ENCODE measurements at regions not wholly inside any gene's neighbourhood (a gene's known extent, or its start where the extent isn't known, plus 50 kb on each side); places are given as distances from the start of the nearest gene placed in this dataset.

DNA sequence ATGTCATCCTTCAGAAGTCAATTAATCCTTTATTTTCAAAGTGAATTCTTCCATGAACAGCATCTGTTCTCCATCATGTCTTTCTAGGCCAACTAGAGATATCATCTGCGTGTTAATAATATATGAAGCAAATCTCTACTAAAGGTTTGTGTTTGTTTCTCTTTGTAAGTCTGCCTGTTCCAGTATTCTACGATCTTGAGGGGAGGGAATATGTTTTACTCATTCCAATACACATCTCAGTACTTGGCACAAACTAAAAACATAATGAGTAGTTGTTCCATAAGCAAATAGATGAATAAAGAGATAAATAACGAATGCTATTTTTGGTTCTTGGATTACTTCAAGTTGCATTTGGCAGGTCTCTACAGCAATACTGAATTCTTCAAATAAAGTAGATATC, 470.7 kb upstream of the GRIN3A start:
- H3K27ac ChIP-seq (ENCODE audit: low read length) = no peak overlapping the region
- H3K9ac ChIP-seq (ENCODE audit: low read length) = no peak overlapping the region
- no peak overlapping the region for H3K4me2 ChIP-seq (ENCODE audit: low read length)
- H3K9me2 ChIP-seq (ENCODE audit: insufficient read depth, low read length) = no peaks in the 10 kb centered on the region
- H2AFZ ChIP-seq (ENCODE audit: low read depth, low read length) = no peak overlapping the region
- no peaks in the 10 kb centered on the region for H3K9me3 ChIP-seq (ENCODE audit: low read length)
- no peaks in the 10 kb centered on the region for H4K20me1 ChIP-seq (ENCODE audit: insufficient read depth)
- TF ChIP-seq MXI1 (conservative IDR thresholded peaks at IDR 0.05; ENCODE audit: poor library complexity, severe bottlenecking) = no peak
- no peak for TF ChIP-seq EZH2 (IDR thresholded peaks at IDR 0.05; ENCODE audit: borderline replicate concordance, insufficient read depth, low read length, poor library complexity, severe bottlenecking)
- TF ChIP-seq POLR2AphosphoS5 (IDR thresholded peaks at IDR 0.05) = no peak
- TF ChIP-seq, protein P1, sequence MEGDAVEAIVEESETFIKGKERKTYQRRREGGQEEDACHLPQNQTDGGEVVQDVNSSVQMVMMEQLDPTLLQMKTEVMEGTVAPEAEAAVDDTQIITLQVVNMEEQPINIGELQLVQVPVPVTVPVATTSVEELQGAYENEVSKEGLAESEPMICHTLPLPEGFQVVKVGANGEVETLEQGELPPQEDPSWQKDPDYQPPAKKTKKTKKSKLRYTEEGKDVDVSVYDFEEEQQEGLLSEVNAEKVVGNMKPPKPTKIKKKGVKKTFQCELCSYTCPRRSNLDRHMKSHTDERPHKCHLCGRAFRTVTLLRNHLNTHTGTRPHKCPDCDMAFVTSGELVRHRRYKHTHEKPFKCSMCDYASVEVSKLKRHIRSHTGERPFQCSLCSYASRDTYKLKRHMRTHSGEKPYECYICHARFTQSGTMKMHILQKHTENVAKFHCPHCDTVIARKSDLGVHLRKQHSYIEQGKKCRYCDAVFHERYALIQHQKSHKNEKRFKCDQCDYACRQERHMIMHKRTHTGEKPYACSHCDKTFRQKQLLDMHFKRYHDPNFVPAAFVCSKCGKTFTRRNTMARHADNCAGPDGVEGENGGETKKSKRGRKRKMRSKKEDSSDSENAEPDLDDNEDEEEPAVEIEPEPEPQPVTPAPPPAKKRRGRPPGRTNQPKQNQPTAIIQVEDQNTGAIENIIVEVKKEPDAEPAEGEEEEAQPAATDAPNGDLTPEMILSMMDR (IDR thresholded peaks at IDR 0.05; ENCODE audit: poor library complexity, severe bottlenecking) = no peak
- TF ChIP-seq EP300 (conservative IDR thresholded peaks at IDR 0.05; ENCODE audit: poor library complexity, severe bottlenecking) = peak; percentile 21
- TF ChIP-seq RAD21 (conservative IDR thresholded peaks at IDR 0.05) = no peak
- TF ChIP-seq, protein P2, sequence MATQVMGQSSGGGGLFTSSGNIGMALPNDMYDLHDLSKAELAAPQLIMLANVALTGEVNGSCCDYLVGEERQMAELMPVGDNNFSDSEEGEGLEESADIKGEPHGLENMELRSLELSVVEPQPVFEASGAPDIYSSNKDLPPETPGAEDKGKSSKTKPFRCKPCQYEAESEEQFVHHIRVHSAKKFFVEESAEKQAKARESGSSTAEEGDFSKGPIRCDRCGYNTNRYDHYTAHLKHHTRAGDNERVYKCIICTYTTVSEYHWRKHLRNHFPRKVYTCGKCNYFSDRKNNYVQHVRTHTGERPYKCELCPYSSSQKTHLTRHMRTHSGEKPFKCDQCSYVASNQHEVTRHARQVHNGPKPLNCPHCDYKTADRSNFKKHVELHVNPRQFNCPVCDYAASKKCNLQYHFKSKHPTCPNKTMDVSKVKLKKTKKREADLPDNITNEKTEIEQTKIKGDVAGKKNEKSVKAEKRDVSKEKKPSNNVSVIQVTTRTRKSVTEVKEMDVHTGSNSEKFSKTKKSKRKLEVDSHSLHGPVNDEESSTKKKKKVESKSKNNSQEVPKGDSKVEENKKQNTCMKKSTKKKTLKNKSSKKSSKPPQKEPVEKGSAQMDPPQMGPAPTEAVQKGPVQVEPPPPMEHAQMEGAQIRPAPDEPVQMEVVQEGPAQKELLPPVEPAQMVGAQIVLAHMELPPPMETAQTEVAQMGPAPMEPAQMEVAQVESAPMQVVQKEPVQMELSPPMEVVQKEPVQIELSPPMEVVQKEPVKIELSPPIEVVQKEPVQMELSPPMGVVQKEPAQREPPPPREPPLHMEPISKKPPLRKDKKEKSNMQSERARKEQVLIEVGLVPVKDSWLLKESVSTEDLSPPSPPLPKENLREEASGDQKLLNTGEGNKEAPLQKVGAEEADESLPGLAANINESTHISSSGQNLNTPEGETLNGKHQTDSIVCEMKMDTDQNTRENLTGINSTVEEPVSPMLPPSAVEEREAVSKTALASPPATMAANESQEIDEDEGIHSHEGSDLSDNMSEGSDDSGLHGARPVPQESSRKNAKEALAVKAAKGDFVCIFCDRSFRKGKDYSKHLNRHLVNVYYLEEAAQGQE (IDR thresholded peaks at IDR 0.05; ENCODE audit: borderline replicate concordance) = no peak
- H3K79me2 ChIP-seq (replicated peaks; ENCODE audit: insufficient read depth, low read length) = no peaks in the 10 kb centered on the region
- no peaks in the 10 kb centered on the region for H3K27me3 ChIP-seq (ENCODE audit: insufficient read depth, low read depth, low read length)
- H3K36me3 ChIP-seq (ENCODE audit: insufficient read depth, low read length) = no peaks in the 10 kb centered on the region
- H3F3A ChIP-seq (ENCODE audit: insufficient read depth, low read length, poor library complexity, severe bottlenecking) = no peaks in the 10 kb centered on the region
- no peak overlapping the region for H3K4me3 ChIP-seq (ENCODE audit: low read length)

DNA sequence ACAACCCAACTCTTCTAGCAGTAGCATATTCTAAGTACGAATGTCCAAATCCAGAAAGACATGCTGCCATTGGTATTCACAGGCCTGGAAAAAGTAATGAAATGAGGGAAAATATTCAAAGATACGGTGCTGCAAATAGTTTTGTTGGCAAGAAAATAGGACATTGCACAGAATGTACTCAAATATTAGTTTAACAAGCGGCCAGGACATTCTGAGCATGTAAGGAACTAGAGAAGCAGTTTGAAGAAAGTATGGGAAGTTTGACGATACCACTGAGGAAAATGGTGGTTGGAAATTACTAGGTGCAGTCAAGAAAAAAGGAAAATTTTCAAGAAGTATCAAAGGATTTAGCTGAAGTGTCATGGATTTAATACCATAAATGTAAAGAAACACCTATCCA, 468.0 kb upstream of the GRIN3A start:
- Histone ChIP-seq H3K4me2 (ENCODE audit: low read length) (no peak overlapping the region), H4K20me1 (ENCODE audit: insufficient read depth) (no peaks in the 10 kb centered on the region), H3K27me3 (ENCODE audit: insufficient read depth, low read depth, low read length) (no peaks in the 10 kb centered on the region), H3K36me3 (ENCODE audit: insufficient read depth, low read length) (no peaks in the 10 kb centered on the region), H3K9ac (ENCODE audit: low read length) (no peak overlapping the region), H3K4me3 (ENCODE audit: low read length) (no peak overlapping the region), H3K27ac (ENCODE audit: low read length) (no peak overlapping the region), H2AFZ (ENCODE audit: low read depth, low read length) (no peak overlapping the region), H3F3A (ENCODE audit: insufficient read depth, low read length, poor library complexity, severe bottlenecking) (no peaks in the 10 kb centered on the region), H3K79me2 (replicated peaks; ENCODE audit: insufficient read depth, low read length) (no peaks in the 10 kb centered on the region), H3K9me3 (ENCODE audit: low read length) (no peaks in the 10 kb centered on the region), H3K9me2 (ENCODE audit: insufficient read depth, low read length) (no peaks in the 10 kb centered on the region)
- TF ChIP-seq EP300 (conservative IDR thresholded peaks at IDR 0.05; ENCODE audit: poor library complexity, severe bottlenecking) = no peak
- TF ChIP-seq SMC3 (conservative IDR thresholded peaks at IDR 0.05; ENCODE audit: poor library complexity) = no peak
- no peak for TF ChIP-seq MXI1 (conservative IDR thresholded peaks at IDR 0.05; ENCODE audit: poor library complexity, severe bottlenecking)
- TF ChIP-seq POLR2AphosphoS5 (IDR thresholded peaks at IDR 0.05) = no peak
- TF ChIP-seq TAF1 (IDR thresholded peaks at IDR 0.05; ENCODE audit: low read depth) = no peak
- no peak for TF ChIP-seq RAD21 (conservative IDR thresholded peaks at IDR 0.05)
- no peak for TF ChIP-seq EZH2 (IDR thresholded peaks at IDR 0.05; ENCODE audit: borderline replicate concordance, insufficient read depth, low read length, poor library complexity, severe bottlenecking)
- TF ChIP-seq, protein P1 (IDR thresholded peaks at IDR 0.05; ENCODE audit: poor library complexity, severe bottlenecking) = no peak

Data from neural cell (in vitro differentiated cells).